ENCODE measurements at regions not wholly inside any gene's neighbourhood (a gene's known extent, or its start where the extent isn't known, plus 50 kb on each side); places are given as distances from the start of the nearest gene placed in this dataset.

GRCh38 chr4:144208074-144208473, 67.6 kb upstream of the GYPA start (continued):
- TF ChIP-seq, protein P1, sequence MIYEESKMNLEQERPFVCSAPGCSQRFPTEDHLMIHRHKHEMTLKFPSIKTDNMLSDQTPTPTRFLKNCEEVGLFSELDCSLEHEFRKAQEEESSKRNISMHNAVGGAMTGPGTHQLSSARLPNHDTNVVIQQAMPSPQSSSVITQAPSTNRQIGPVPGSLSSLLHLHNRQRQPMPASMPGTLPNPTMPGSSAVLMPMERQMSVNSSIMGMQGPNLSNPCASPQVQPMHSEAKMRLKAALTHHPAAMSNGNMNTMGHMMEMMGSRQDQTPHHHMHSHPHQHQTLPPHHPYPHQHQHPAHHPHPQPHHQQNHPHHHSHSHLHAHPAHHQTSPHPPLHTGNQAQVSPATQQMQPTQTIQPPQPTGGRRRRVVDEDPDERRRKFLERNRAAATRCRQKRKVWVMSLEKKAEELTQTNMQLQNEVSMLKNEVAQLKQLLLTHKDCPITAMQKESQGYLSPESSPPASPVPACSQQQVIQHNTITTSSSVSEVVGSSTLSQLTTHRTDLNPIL (CRISPR knock-in tag; IDR thresholded peaks at IDR 0.05): no peak
- TF ChIP-seq, protein P2, sequence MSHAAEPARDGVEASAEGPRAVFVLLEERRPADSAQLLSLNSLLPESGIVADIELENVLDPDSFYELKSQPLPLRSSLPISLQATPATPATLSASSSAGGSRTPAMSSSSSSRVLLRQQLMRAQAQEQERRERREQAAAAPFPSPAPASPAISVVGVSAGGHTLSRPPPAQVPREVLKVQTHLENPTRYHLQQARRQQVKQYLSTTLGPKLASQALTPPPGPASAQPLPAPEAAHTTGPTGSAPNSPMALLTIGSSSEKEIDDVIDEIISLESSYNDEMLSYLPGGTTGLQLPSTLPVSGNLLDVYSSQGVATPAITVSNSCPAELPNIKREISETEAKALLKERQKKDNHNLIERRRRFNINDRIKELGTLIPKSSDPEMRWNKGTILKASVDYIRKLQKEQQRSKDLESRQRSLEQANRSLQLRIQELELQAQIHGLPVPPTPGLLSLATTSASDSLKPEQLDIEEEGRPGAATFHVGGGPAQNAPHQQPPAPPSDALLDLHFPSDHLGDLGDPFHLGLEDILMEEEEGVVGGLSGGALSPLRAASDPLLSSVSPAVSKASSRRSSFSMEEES (CRISPR knock-in tag; IDR thresholded peaks at IDR 0.05): no peak

GRCh38 chr4:144209491-144209890, 69.0 kb upstream of the GYPA start:
- ATAC-seq (no peak), FAIRE-seq (no peak), DNase-seq (ENCODE audit: extremely low read depth in 1 of 4, low spot score in 3 of 4) (no peak)
- Histone ChIP-seq H3K4me1 (replicated peaks in 1 of 2; ENCODE audit: control insufficient read depth in 2 of 2, insufficient read depth in 2 of 2, low read length in 2 of 2) (no peaks in the 10 kb centered on the region), H3K27ac (ENCODE audit: extremely low read depth, low read depth, low read length) (no peak overlapping the region), H3K9ac (ENCODE audit: insufficient read depth in 1 of 2, low read depth in 2 of 2, low read length in 2 of 2) (no peak overlapping the region), H2AFZ (ENCODE audit: low read depth, low read length) (no peak overlapping the region), H4K20me1 (replicated peaks; ENCODE audit: control insufficient read depth, insufficient read depth, low read length) (no peaks in the 10 kb centered on the region), H3K27me3 (ENCODE audit: control insufficient read depth in 2 of 2, insufficient read depth in 2 of 2, low read length in 2 of 2) (no peaks in the 10 kb centered on the region), H3K9me1 (ENCODE audit: control insufficient read depth, insufficient read depth, low read length) (no peaks in the 10 kb centered on the region), H3K79me2 (ENCODE audit: control insufficient read depth, insufficient read depth, low read length) (no peaks in the 10 kb centered on the region), H3K4me2 (ENCODE audit: insufficient read depth, low read length) (no peak overlapping the region), H3K4me3 (no peak overlapping the region), H3K36me3 (ENCODE audit: control insufficient read depth, insufficient read depth, low read length) (no peaks in the 10 kb centered on the region), H3K9me3 (replicated peaks; ENCODE audit: control insufficient read depth, insufficient read depth, low read depth, low read length) (no peaks in the 10 kb centered on the region)
- 0% methylated on average over 4 of the region's 4 CpGs for WGBS (ENCODE audit: insufficient coverage, low coverage, missing lambda C conversion rate)
- intact Hi-C loops (cut with micrococcal nuclease): no loop called here
- TF ChIP-seq ZNF184 (CRISPR knock-in tag; IDR thresholded peaks at IDR 0.05): no peak
- no peak for TF ChIP-seq PHTF2 (CRISPR knock-in tag; IDR thresholded peaks at IDR 0.05)
- TF ChIP-seq, protein P3, sequence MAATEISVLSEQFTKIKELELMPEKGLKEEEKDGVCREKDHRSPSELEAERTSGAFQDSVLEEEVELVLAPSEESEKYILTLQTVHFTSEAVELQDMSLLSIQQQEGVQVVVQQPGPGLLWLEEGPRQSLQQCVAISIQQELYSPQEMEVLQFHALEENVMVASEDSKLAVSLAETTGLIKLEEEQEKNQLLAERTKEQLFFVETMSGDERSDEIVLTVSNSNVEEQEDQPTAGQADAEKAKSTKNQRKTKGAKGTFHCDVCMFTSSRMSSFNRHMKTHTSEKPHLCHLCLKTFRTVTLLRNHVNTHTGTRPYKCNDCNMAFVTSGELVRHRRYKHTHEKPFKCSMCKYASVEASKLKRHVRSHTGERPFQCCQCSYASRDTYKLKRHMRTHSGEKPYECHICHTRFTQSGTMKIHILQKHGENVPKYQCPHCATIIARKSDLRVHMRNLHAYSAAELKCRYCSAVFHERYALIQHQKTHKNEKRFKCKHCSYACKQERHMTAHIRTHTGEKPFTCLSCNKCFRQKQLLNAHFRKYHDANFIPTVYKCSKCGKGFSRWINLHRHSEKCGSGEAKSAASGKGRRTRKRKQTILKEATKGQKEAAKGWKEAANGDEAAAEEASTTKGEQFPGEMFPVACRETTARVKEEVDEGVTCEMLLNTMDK (IDR thresholded peaks at IDR 0.05; ENCODE audit: borderline replicate concordance, insufficient read depth, low read depth, low read length, poor library complexity, severe bottlenecking): no peak
- TF ChIP-seq GATAD2A (IDR thresholded peaks at IDR 0.05): no peak
- no peak for TF ChIP-seq PYGO2 (tag; IDR thresholded peaks at IDR 0.05)
- no peak for TF ChIP-seq THRAP3 (IDR thresholded peaks at IDR 0.05; ENCODE audit: borderline replicate concordance)
- TF ChIP-seq ZNF41 (CRISPR knock-in tag; conservative IDR thresholded peaks at IDR 0.05): no peak
- no peak for TF ChIP-seq RCOR1 (IDR thresholded peaks at IDR 0.05; ENCODE audit: borderline replicate concordance in 1 of 2, low read depth in 2 of 2, low read length in 2 of 2)
- no peak for TF ChIP-seq HMGN3 (IDR thresholded peaks at IDR 0.05; ENCODE audit: borderline replicate concordance, extremely low read depth, insufficient read length, low read depth, low read length)
- TF ChIP-seq BCOR (IDR thresholded peaks at IDR 0.05): no peak
- no peak for TF ChIP-seq ZNF507 (tag; conservative IDR thresholded peaks at IDR 0.05)
- TF ChIP-seq ERF (CRISPR knock-in tag; IDR thresholded peaks at IDR 0.05): no peak
- no peak for TF ChIP-seq POLR2AphosphoS2 (IDR thresholded peaks at IDR 0.05; ENCODE audit: low read length)
- in situ Hi-C loops (cut with MboI): no loop called here
- no TSS peak for BruUV-seq (replicated peaks)
- ChIA-PET POLR2A (no interaction called here), CTCF (ENCODE audit: low intra/inter-chr PET ratio) (no interaction called here)
